IMR-90 (cell line): ENCODE measurements at regions not wholly inside any gene's neighbourhood (a gene's known extent, or its start where the extent isn't known, plus 50 kb on each side); places are given as distances from the start of the nearest gene placed in this dataset.

Source experiments
- RAD21 ChIP-seq: IDR thresholded peaks from 2 replicates; pipeline ENCODE4 v1.6.1; 2012; ENCODE audit warnings: low read length, improper control_type of control experiment
- TF ChIP-seq, protein P1 (sequence below): conservative IDR thresholded peaks from 2 replicates; pipeline ENCODE4 v1.5.1; 2012; ENCODE audit warnings: mild to moderate bottlenecking, low read depth, low read length, improper control_type of control experiment

DNA sequence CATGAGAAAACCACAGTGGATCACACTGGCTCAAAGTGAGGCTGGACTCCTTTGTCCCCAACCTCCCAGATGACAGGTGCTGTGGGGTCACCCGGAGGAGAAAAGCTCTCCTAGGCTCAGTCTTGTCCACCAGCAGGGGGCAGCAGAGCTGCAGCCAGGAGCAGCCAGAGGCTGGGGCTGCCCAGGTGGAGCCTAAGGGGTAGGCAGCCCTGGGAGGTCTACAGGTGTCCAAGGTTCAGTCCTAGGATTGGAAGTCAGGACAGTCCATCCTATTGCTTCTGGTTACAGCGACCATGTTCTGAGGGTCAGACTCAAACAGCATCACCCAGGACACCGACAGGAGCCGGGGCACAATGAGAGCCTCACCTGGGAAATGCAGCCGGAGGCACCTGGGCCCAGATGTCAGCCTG lies 77.6 kb upstream of the IGLL5 start:
- peak; percentile 46 for TF ChIP-seq RAD21
- TF ChIP-seq, protein P1, sequence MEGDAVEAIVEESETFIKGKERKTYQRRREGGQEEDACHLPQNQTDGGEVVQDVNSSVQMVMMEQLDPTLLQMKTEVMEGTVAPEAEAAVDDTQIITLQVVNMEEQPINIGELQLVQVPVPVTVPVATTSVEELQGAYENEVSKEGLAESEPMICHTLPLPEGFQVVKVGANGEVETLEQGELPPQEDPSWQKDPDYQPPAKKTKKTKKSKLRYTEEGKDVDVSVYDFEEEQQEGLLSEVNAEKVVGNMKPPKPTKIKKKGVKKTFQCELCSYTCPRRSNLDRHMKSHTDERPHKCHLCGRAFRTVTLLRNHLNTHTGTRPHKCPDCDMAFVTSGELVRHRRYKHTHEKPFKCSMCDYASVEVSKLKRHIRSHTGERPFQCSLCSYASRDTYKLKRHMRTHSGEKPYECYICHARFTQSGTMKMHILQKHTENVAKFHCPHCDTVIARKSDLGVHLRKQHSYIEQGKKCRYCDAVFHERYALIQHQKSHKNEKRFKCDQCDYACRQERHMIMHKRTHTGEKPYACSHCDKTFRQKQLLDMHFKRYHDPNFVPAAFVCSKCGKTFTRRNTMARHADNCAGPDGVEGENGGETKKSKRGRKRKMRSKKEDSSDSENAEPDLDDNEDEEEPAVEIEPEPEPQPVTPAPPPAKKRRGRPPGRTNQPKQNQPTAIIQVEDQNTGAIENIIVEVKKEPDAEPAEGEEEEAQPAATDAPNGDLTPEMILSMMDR, result peak; percentile 57
